ENCODE measurements at regions not wholly inside any gene's neighbourhood (a gene's known extent, or its start where the extent isn't known, plus 50 kb on each side); places are given as distances from the start of the nearest gene placed in this dataset.

DNA sequence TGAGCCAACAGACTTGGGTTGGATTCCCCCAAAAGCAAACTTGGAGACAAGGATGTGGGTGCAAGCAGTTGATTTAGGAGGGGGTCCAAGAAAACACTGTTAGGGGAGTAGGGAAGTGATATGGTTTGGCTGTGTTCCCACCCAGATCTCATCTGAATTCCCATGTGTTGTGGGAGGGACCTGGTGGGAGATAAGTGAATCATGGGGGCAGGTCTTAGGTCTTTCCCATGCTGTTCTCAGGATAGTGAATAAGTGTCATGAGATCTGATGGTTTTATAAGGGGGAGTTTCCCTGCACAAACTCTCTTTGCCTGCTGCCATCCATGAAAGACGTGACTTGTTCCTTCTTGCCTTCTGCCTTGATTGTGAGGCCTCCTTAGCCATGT lies 542.6 kb downstream of the DHX35 start:
- no peak for TF ChIP-seq JUN (IDR thresholded peaks at IDR 0.05; ENCODE audit: borderline replicate concordance, insufficient read depth, insufficient read length, low read depth)
- TF ChIP-seq, protein P1, sequence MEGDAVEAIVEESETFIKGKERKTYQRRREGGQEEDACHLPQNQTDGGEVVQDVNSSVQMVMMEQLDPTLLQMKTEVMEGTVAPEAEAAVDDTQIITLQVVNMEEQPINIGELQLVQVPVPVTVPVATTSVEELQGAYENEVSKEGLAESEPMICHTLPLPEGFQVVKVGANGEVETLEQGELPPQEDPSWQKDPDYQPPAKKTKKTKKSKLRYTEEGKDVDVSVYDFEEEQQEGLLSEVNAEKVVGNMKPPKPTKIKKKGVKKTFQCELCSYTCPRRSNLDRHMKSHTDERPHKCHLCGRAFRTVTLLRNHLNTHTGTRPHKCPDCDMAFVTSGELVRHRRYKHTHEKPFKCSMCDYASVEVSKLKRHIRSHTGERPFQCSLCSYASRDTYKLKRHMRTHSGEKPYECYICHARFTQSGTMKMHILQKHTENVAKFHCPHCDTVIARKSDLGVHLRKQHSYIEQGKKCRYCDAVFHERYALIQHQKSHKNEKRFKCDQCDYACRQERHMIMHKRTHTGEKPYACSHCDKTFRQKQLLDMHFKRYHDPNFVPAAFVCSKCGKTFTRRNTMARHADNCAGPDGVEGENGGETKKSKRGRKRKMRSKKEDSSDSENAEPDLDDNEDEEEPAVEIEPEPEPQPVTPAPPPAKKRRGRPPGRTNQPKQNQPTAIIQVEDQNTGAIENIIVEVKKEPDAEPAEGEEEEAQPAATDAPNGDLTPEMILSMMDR (IDR thresholded peaks at IDR 0.05; ENCODE audit: extremely low read depth in 1 of 2, insufficient read depth in 1 of 2, low read depth in 1 of 2, low read length in 2 of 2), result no peak
- TF ChIP-seq POLR2A (IDR thresholded peaks at IDR 0.05; ENCODE audit: low read depth, low read length), result no peak
- TF ChIP-seq EZH2 (IDR thresholded peaks at IDR 0.05; ENCODE audit: borderline replicate concordance, low read depth, low read length, severe bottlenecking), result no peak
- TF ChIP-seq GATA2 (IDR thresholded peaks at IDR 0.05; ENCODE audit: insufficient read depth, insufficient read length, low read depth, low read length), result no peak
- TF ChIP-seq MYC (IDR thresholded peaks at IDR 0.05; ENCODE audit: low read depth, low read length), result no peak
